Keratinocyte (primary cell): ENCODE measurements at regions not wholly inside any gene's neighbourhood (a gene's known extent, or its start where the extent isn't known, plus 50 kb on each side); places are given as distances from the start of the nearest gene placed in this dataset.

ENCODE experiments used
- DNase-seq: peaks from one replicate; pipeline ENCODE4 v3.0.0-alpha.2; 2011; ENCODE audit warnings: low read depth, missing footprints, low spot score
- FAIRE-seq: peaks from 2 replicates; lab custom pipeline; 2011; peaks lifted over from hg19 to GRCh38; lab: Jason Lieb, UNC
- H2AFZ ChIP-seq: 2 replicates; pipeline ENCODE4 v1.6.0; 2012; ENCODE audit warnings: low read length, control low read depth, inconsistent platforms; ENCODE audit not compliant: control insufficient read depth
- H3K27ac ChIP-seq: 2 replicates; pipeline ENCODE4 v1.5.1; 2011; ENCODE audit warnings: low read length; ENCODE audit not compliant: control insufficient read depth, insufficient read depth
- H3K27me3 ChIP-seq: 3 replicates; pipeline ENCODE4 v1.6.0; 2011; ENCODE audit warnings: low read length; ENCODE audit not compliant: control insufficient read depth, insufficient read depth; ENCODE audit errors: extremely low read depth
- H3K36me3 ChIP-seq, 2 experiments: 2 replicates in 1 of 2; 3 replicates in 1 of 2; pipeline ENCODE4 v1.5.1; 2011; ENCODE audit warnings: low read length in 2 of 2, mild to moderate bottlenecking in 1 of 2; ENCODE audit not compliant: control insufficient read depth in 2 of 2, insufficient read depth in 2 of 2; ENCODE audit errors: extremely low read depth in 1 of 2
- H3K4me1 ChIP-seq: 3 replicates; pipeline ENCODE4 v1.5.1; 2011; ENCODE audit warnings: low read length; ENCODE audit not compliant: control insufficient read depth, insufficient read depth; ENCODE audit errors: extremely low read depth
- H3K4me2 ChIP-seq: 3 replicates; pipeline ENCODE4 v1.6.0; 2011; ENCODE audit warnings: low read depth, low read length; ENCODE audit not compliant: control insufficient read depth, insufficient read depth; ENCODE audit errors: extremely low read depth
- H3K4me3 ChIP-seq, 3 experiments: fragments of 200-600 bp in 1 of 3; sonication (generic) in 1 of 3; 2 replicates in 2 of 3; 3 replicates in 1 of 3; pipeline ENCODE4 v1.5.1; 2011 to 2016; ENCODE audit warnings: low read length in 3 of 3, mild to moderate bottlenecking in 3 of 3, control low read depth in 2 of 3, inconsistent platforms in 1 of 3, low read depth in 1 of 3, mixed read lengths in 1 of 3, mixed run types in 1 of 3, moderate library complexity in 1 of 3; ENCODE audit not compliant: control insufficient read depth in 2 of 3, insufficient read depth in 2 of 3; ENCODE audit errors: extremely low read depth in 1 of 3
- H3K79me2 ChIP-seq: 2 replicates; pipeline ENCODE4 v1.6.0; 2012; ENCODE audit warnings: low read length; ENCODE audit not compliant: control insufficient read depth, insufficient read depth
- H3K9ac ChIP-seq: 3 replicates; pipeline ENCODE4 v1.6.0; 2011; ENCODE audit warnings: low read length; ENCODE audit not compliant: control insufficient read depth, insufficient read depth; ENCODE audit errors: extremely low read depth
- H3K9me1 ChIP-seq: 3 replicates; pipeline ENCODE4 v1.6.0; 2011; ENCODE audit warnings: low read length; ENCODE audit not compliant: control insufficient read depth, insufficient read depth; ENCODE audit errors: extremely low read depth
- H3K9me3 ChIP-seq: 2 replicates; pipeline ENCODE4 v1.5.1; 2012; ENCODE audit warnings: low read depth, low read length; ENCODE audit not compliant: control insufficient read depth
- H4K20me1 ChIP-seq: 3 replicates; pipeline ENCODE4 v1.6.0; 2011; ENCODE audit warnings: low read length; ENCODE audit not compliant: control insufficient read depth, insufficient read depth; ENCODE audit errors: extremely low read depth
- EZH2 ChIP-seq: IDR thresholded peaks from one replicate; pipeline ENCODE4 v1.6.1; 2012; ENCODE audit warnings: inconsistent platforms, mild to moderate bottlenecking, low read length, moderate library complexity
- dilution Hi-C: fragments of 300-500 bp; cut with MboI; formaldehyde crosslinking; loops from one replicate; pipeline ENCODE4 v1.7.0; 2020; ENCODE audit warnings: low sequenced_read_pairs; ENCODE audit not compliant: extremely low pct_ligation_motif_present
- TF ChIP-seq, protein P1 (sequence below), 3 experiments: IDR thresholded peaks in 1 of 3; conservative IDR thresholded peaks in 1 of 3; optimal IDR thresholded peaks in 1 of 3; 2 replicates in 2 of 3; 3 replicates in 1 of 3; pipeline versions ENCODE3 to v1.5.1; 2011; ENCODE audit warnings: low read length in 3 of 3, mild to moderate bottlenecking in 3 of 3, moderate library complexity in 2 of 3, control low read depth in 1 of 3, inconsistent platforms in 1 of 3; ENCODE audit not compliant: insufficient read depth in 2 of 3; ENCODE audit errors: extremely low read depth in 1 of 3

DNA sequence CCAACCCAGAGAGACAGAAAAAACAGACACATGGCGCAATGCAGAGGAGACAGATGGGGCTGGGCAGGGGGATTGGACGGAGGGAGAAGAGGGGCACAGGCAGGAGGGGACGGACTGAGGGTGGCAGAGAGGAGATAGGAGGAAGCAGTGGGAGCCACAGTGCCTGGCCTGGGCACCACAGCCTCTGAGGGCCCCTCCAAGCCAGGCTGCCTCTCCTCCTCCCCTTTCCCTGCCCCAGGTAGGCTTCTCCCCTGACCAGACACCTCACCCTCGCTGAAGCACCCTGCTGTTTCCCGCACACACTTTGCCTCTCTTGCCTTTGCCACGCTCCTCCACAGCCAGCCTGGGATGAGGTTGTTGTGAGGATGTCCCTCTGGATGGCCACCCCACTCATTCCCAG is 84.0 kb upstream of the PRR20G start:
- Histone ChIP-seq H2AFZ (no peak overlapping the region), H3K9me1 (no peaks in the 10 kb centered on the region), H3K27ac (no peak overlapping the region), H4K20me1 (no peaks in the 10 kb centered on the region), H3K9ac (no peak overlapping the region), H3K9me3 (no peaks in the 10 kb centered on the region), H3K79me2 (no peaks in the 10 kb centered on the region), H3K4me3 (no peak overlapping the region), H3K27me3 (peaks cover 11% of the 10 kb centered on the region), H3K4me1 (no peaks in the 10 kb centered on the region), H3K36me3 (no peaks in the 10 kb centered on the region), H3K4me2 (no peak overlapping the region)
- no peak for DNase-seq
- dilution Hi-C loops: no loop called here
- TF ChIP-seq, protein P1, sequence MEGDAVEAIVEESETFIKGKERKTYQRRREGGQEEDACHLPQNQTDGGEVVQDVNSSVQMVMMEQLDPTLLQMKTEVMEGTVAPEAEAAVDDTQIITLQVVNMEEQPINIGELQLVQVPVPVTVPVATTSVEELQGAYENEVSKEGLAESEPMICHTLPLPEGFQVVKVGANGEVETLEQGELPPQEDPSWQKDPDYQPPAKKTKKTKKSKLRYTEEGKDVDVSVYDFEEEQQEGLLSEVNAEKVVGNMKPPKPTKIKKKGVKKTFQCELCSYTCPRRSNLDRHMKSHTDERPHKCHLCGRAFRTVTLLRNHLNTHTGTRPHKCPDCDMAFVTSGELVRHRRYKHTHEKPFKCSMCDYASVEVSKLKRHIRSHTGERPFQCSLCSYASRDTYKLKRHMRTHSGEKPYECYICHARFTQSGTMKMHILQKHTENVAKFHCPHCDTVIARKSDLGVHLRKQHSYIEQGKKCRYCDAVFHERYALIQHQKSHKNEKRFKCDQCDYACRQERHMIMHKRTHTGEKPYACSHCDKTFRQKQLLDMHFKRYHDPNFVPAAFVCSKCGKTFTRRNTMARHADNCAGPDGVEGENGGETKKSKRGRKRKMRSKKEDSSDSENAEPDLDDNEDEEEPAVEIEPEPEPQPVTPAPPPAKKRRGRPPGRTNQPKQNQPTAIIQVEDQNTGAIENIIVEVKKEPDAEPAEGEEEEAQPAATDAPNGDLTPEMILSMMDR (optimal IDR thresholded peaks at IDR 0.05 in 1 of 3, IDR thresholded peaks at IDR 0.05 in 1 of 3, conservative IDR thresholded peaks at IDR 0.05 in 1 of 3; ENCODE audit: extremely low read depth in 1 of 3, insufficient read depth in 2 of 3, low read length in 3 of 3): no peak
- no peak for TF ChIP-seq EZH2
- no peak for FAIRE-seq

DNA sequence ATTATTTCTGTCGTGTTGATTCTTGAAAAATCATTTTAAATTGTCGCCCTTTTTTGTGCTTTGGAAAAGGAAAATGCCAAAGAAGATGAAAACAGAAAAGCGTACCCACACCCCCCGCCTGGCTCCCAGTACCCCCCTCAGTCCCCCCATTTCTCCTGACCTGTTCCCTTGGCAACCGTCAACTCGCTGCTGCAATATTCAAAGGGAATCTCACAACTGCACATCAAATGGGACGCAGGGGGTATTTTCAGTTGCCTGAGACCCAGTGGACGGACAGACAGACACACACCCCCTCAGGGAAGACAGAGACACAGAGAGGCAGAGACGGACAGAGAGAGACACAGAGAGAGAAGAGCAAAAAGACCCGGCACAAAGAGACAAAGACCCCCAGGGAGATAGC is 83.5 kb upstream of the PRR20G start:
- Histone ChIP-seq H3K4me1 (no peaks in the 10 kb centered on the region), H3K36me3 (no peaks in the 10 kb centered on the region), H3K4me3 (no peak overlapping the region), H3K27me3 (peaks cover 11% of the 10 kb centered on the region), H3K9me1 (no peaks in the 10 kb centered on the region), H2AFZ (no peak overlapping the region), H3K4me2 (no peak overlapping the region), H3K27ac (no peak overlapping the region), H4K20me1 (no peaks in the 10 kb centered on the region), H3K9me3 (no peaks in the 10 kb centered on the region), H3K9ac (no peak overlapping the region), H3K79me2 (no peaks in the 10 kb centered on the region)
- no peak for FAIRE-seq
- dilution Hi-C loops: no loop called here
- DNase-seq: no peak
- TF ChIP-seq, protein P1 (optimal IDR thresholded peaks at IDR 0.05 in 1 of 3, IDR thresholded peaks at IDR 0.05 in 1 of 3, conservative IDR thresholded peaks at IDR 0.05 in 1 of 3; ENCODE audit: extremely low read depth in 1 of 3, insufficient read depth in 2 of 3, low read length in 3 of 3): no peak
- TF ChIP-seq EZH2: no peak
